ENCODE measurements at regions not wholly inside any gene's neighbourhood (a gene's known extent, or its start where the extent isn't known, plus 50 kb on each side); places are given as distances from the start of the nearest gene placed in this dataset.
"Not testable (repeated sequence)": the region's sequence is repeated elsewhere in the genome, so short reads cannot be mapped to it uniquely, and the experiment has no call there.

GRCh38 chr16:52050418-52050817 lies 496.5 kb downstream of the TOX3 start:
- DNase-seq, result no peak

- DNase-seq, result no peak
Measured at GRCh38 chr16:52035436-52035835, 511.5 kb downstream of the TOX3 start.

- DNase-seq, result no peak
Measured at GRCh38 chr16:52034830-52035229, 512.1 kb downstream of the TOX3 start.

GRCh38 chr16:52033992-52034391 lies 513.0 kb downstream of the TOX3 start:
- no peak for DNase-seq

GRCh38 chr16:52022980-52023379 lies 524.0 kb downstream of the TOX3 start:
- no peak for DNase-seq

GRCh38 chr16:52022177-52022576 lies 524.8 kb downstream of the TOX3 start:
- DNase-seq, result no peak

- no peak for DNase-seq
Measured at GRCh38 chr16:52016387-52016786, 530.6 kb downstream of the TOX3 start.

GRCh38 chr16:52005551-52005950 lies 541.4 kb downstream of the TOX3 start:
- DNase-seq, result no peak

GRCh38 chr16:52004343-52004742 lies 542.6 kb downstream of the TOX3 start:
- DNase-seq, result no peak

- no peak for DNase-seq
Measured at GRCh38 chr16:52002026-52002425, 544.9 kb downstream of the TOX3 start.

GRCh38 chr16:51996516-51996915 lies 550.4 kb downstream of the TOX3 start:
- DNase-seq, result no peak

- DNase-seq, result no peak
Measured at GRCh38 chr16:51994597-51994996, 552.3 kb downstream of the TOX3 start.

GRCh38 chr16:51989637-51990230 lies 557.2 kb downstream of the TOX3 start:
- DNase-seq, result no peak

- no peak for DNase-seq
Measured at GRCh38 chr16:51988977-51989376, 558.0 kb downstream of the TOX3 start.

GRCh38 chr16:51987519-51987918 lies 559.4 kb downstream of the TOX3 start:
- no peak for DNase-seq

GRCh38 chr16:51986717-51987116 lies 560.2 kb downstream of the TOX3 start:
- no peak for DNase-seq

- no peak for DNase-seq
Measured at GRCh38 chr16:51986301-51986700, 560.6 kb downstream of the TOX3 start.

GRCh38 chr16:51985126-51985525 lies 561.8 kb downstream of the TOX3 start:
- DNase-seq, result no peak

- no peak for DNase-seq
Measured at GRCh38 chr16:51984395-51984794, 562.5 kb downstream of the TOX3 start.

GRCh38 chr16:51982715-51983680 lies 563.9 kb downstream of the TOX3 start:
- DNase-seq, result peak in 1 of 5 experiments; percentile 42

GRCh38 chr16:51981725-51982124 lies 565.2 kb downstream of the TOX3 start:
- DNase-seq, result no peak

GRCh38 chr16:51977506-51977905 lies 569.4 kb downstream of the TOX3 start:
- DNase-seq, result not testable (repeated sequence)

GRCh38 chr16:51971184-51971583 lies 575.8 kb downstream of the TOX3 start:
- no peak for DNase-seq

- no peak for DNase-seq
Measured at GRCh38 chr16:51968749-51969148, 578.2 kb downstream of the TOX3 start.
